C4-2B (cell line): ENCODE measurements at regions not wholly inside any gene's neighbourhood (a gene's known extent, or its start where the extent isn't known, plus 50 kb on each side); places are given as distances from the start of the nearest gene placed in this dataset.
"Not testable (repeated sequence)": the region's sequence is repeated elsewhere in the genome, so short reads cannot be mapped to it uniquely, and the experiment has no call there.

Experiments
- H3K27ac ChIP-seq: fragments of 450-650 bp; 2 replicates; pipeline ENCODE4 v1.5.1; 2017
- CTCF ChIP-seq: fragments of 450-650 bp; conservative IDR thresholded peaks from 2 replicates; pipeline ENCODE4 v1.5.1; 2017; ENCODE audit warnings: mild to moderate bottlenecking

- not testable (repeated sequence) for H3K27ac ChIP-seq
Measured at GRCh38 chr5:62242000-62242399, 64.0 kb upstream of the KIF2A start.

- H3K27ac ChIP-seq: not testable (repeated sequence)
Measured at GRCh38 chr5:62243046-62243445, 63.0 kb upstream of the KIF2A start.

GRCh38 chr5:62248192-62248591 is 57.8 kb upstream of the KIF2A start:
- not testable (repeated sequence) for H3K27ac ChIP-seq

GRCh38 chr5:62250085-62250484 is 55.9 kb upstream of the KIF2A start:
- not testable (repeated sequence) for H3K27ac ChIP-seq

GRCh38 chr5:62250919-62251318 is 55.1 kb upstream of the KIF2A start:
- H3K27ac ChIP-seq: not testable (repeated sequence)

GRCh38 chr5:62252519-62252918 is 53.5 kb upstream of the KIF2A start:
- not testable (repeated sequence) for H3K27ac ChIP-seq

- not testable (repeated sequence) for H3K27ac ChIP-seq
Measured at GRCh38 chr5:62255551-62255950, 50.5 kb upstream of the KIF2A start.

GRCh38 chr5:62256161-62257019 is 49.6 kb upstream of the KIF2A start:
- TF ChIP-seq CTCF: no peak
- no peak overlapping the region for H3K27ac ChIP-seq
